SK-N-SH (cell line): ENCODE measurements at regions not wholly inside any gene's neighbourhood (a gene's known extent, or its start where the extent isn't known, plus 50 kb on each side); places are given as distances from the start of the nearest gene placed in this dataset.

Experiments used
- CTCF ChIA-PET: fragments of 300-600, 350-600 bp; formaldehyde crosslinking; extraction: SDS; loops from one replicate; lab custom pipeline; 2021; lab: Yijun Ruan, JAX
- POLR2A ChIA-PET: fragments of 350-600 bp; sonication (Branson Sonifier 250); formaldehyde crosslinking; extraction: SDS; loops from one replicate; lab custom pipeline; 2020; ENCODE audit warnings: antibody characterized with exemption, inconsistent platforms; lab: Yijun Ruan, JAX
- DNase-seq: peaks from one replicate; pipeline ENCODE4 v3.0.0; 2012
- H2AFZ ChIP-seq: fragments of 200-600 bp; sonication (generic); 2 replicates; pipeline ENCODE4 v1.8.1; 2016; ENCODE audit warnings: antibody characterized with exemption, mild to moderate bottlenecking, low read depth
- H3F3A ChIP-seq: fragments of 200-600 bp; sonication (generic); replicated peaks from 2 replicates; pipeline ENCODE3; 2016; ENCODE audit warnings: antibody characterized with exemption, mild to moderate bottlenecking; ENCODE audit not compliant: insufficient read depth
- H3K27ac ChIP-seq, 2 experiments: fragments of 200-500 bp in 1 of 2; fragments of 200-600 bp in 1 of 2; sonication (Bioruptor generic) in 1 of 2; sonication (generic), shearing (Covaris generic) in 1 of 2; 2 replicates each; pipeline versions ENCODE4 v1.5.1 to v1.6.1; 2014 to 2016; ENCODE audit warnings: low read depth in 2 of 2, inconsistent platforms in 1 of 2, low read length in 1 of 2, mild to moderate bottlenecking in 1 of 2, mixed read lengths in 1 of 2
- H3K27me3 ChIP-seq: fragments of 200-600 bp; sonication (generic), shearing (Covaris generic); 2 replicates; pipeline ENCODE4 v1.6.1; 2016; ENCODE audit warnings: mixed run types; ENCODE audit not compliant: insufficient read depth
- H3K36me3 ChIP-seq, 2 experiments: fragments of 200-500 bp in 1 of 2; fragments of 200-600 bp in 1 of 2; sonication (Bioruptor generic) in 1 of 2; sonication (generic) in 1 of 2; replicated peaks in 1 of 2; 2 replicates each; pipeline versions ENCODE3 to v1.5.1; 2014 to 2016; ENCODE audit warnings: low read length in 1 of 2, mild to moderate bottlenecking in 1 of 2; ENCODE audit not compliant: insufficient read depth in 2 of 2, control insufficient read depth in 1 of 2
- H3K4me1 ChIP-seq, 2 experiments: fragments of 200-500 bp in 1 of 2; fragments of 200-600 bp in 1 of 2; sonication (Bioruptor generic) in 1 of 2; sonication (generic), shearing (Covaris generic) in 1 of 2; 2 replicates each; pipeline versions ENCODE4 v1.5.1 to v1.6.1; 2014 to 2016; ENCODE audit warnings: low read depth in 1 of 2, low read length in 1 of 2, mixed run types in 1 of 2; ENCODE audit not compliant: insufficient read depth in 2 of 2, control insufficient read depth in 1 of 2
- H3K4me2 ChIP-seq: fragments of 200-600 bp; sonication (generic), shearing (Covaris generic); 2 replicates; pipeline ENCODE4 v1.6.1; 2017; ENCODE audit warnings: mixed run types
- H3K4me3 ChIP-seq, 2 experiments: fragments of 200-500 bp in 1 of 2; fragments of 200-600 bp in 1 of 2; sonication (Bioruptor generic) in 1 of 2; sonication (generic), shearing (Covaris generic) in 1 of 2; 2 replicates each; pipeline versions ENCODE4 v1.5.1 to v1.8.1; 2014 to 2016; ENCODE audit warnings: low read depth in 2 of 2, inconsistent platforms in 1 of 2, low read length in 1 of 2, mild to moderate bottlenecking in 1 of 2, mixed read lengths in 1 of 2, moderate library complexity in 1 of 2
- H3K79me2 ChIP-seq: fragments of 200-600 bp; sonication (generic); 2 replicates; pipeline ENCODE4 v1.8.1; 2017; ENCODE audit warnings: mild to moderate bottlenecking; ENCODE audit not compliant: insufficient read depth
- H3K9ac ChIP-seq: fragments of 200-600 bp; sonication (generic); 2 replicates; pipeline ENCODE4 v1.6.1; 2017; ENCODE audit warnings: mixed run types
- H3K9me2 ChIP-seq: fragments of 200-600 bp; sonication (generic); 2 replicates; pipeline ENCODE4 v1.6.1; 2017; ENCODE audit warnings: mixed run types
- H3K9me3 ChIP-seq: fragments of 200-600 bp; sonication (generic); 2 replicates; pipeline ENCODE4 v1.6.1; 2017; ENCODE audit warnings: mixed run types, mild to moderate bottlenecking, moderate library complexity
- H4K20me1 ChIP-seq: fragments of 200-600 bp; sonication (generic); 2 replicates; pipeline ENCODE4 v1.6.1; 2017; ENCODE audit warnings: mild to moderate bottlenecking, mixed run types; ENCODE audit not compliant: insufficient read depth
- CHD2 ChIP-seq: fragments of 150-350 bp; IDR thresholded peaks from 2 replicates; pipeline ENCODE4 v1.6.1; 2018; ENCODE audit warnings: low read length; ENCODE audit not compliant: partially characterized antibody
- ELF1 ChIP-seq: IDR thresholded peaks from 2 replicates; pipeline ENCODE4 v1.4.0; 2012
- EP300 ChIP-seq, 2 experiments: IDR thresholded peaks; 2 replicates each; pipeline versions ENCODE4 v1.4.0 to v1.6.1; 2012; ENCODE audit warnings: borderline replicate concordance in 1 of 2, low read depth in 1 of 2, low read length in 1 of 2
- EZH2phosphoT487 ChIP-seq: fragments of 200-600 bp; sonication (generic); IDR thresholded peaks from 2 replicates; pipeline ENCODE4 v1.6.1; 2017; ENCODE audit warnings: low read depth, mixed run types, mild to moderate bottlenecking, antibody characterized with exemption, moderate library complexity, borderline replicate concordance
- FOXJ3 ChIP-seq: sonication (generic); formaldehyde crosslinking; IDR thresholded peaks from 2 replicates; pipeline ENCODE4 v1.5.1; 2020; ENCODE audit warnings: mild to moderate bottlenecking, missing genetic modification reagents
- FOXM1 ChIP-seq: IDR thresholded peaks from 2 replicates; pipeline ENCODE4 v1.4.0; 2012; ENCODE audit warnings: low read depth, mild to moderate bottlenecking
- MEF2A ChIP-seq: IDR thresholded peaks from 2 replicates; pipeline ENCODE4 v1.4.0; 2012; ENCODE audit warnings: low read depth, borderline replicate concordance
- MXI1 ChIP-seq: IDR thresholded peaks from 2 replicates; pipeline ENCODE4 v1.6.1; 2012; ENCODE audit warnings: mild to moderate bottlenecking, low read depth, low read length, improper control_type of control experiment
- NFIC ChIP-seq: IDR thresholded peaks from 2 replicates; pipeline ENCODE4 v1.4.0; 2012; ENCODE audit warnings: borderline replicate concordance
- NRF1 ChIP-seq: IDR thresholded peaks from 2 replicates; pipeline ENCODE4 v1.6.1; 2012; ENCODE audit warnings: low read depth, mild to moderate bottlenecking, low read length
- POLR2AphosphoS5 ChIP-seq: IDR thresholded peaks from 2 replicates; pipeline ENCODE4 v1.6.1; 2012; ENCODE audit warnings: low read depth, low read length
- TAF1 ChIP-seq: IDR thresholded peaks from 2 replicates; pipeline ENCODE4 v1.6.1; 2012; ENCODE audit warnings: low read depth, mild to moderate bottlenecking, low read length, moderate library complexity, borderline replicate concordance
- TEAD4 ChIP-seq: IDR thresholded peaks from 2 replicates; pipeline ENCODE4 v1.4.0; 2012; ENCODE audit warnings: mild to moderate bottlenecking, borderline replicate concordance; ENCODE audit not compliant: insufficient read depth
- WGBS: methylation state at CpG from one replicate; pipeline ENCODE4 v1.1.6; 2017; ENCODE audit warnings: low lambda C conversion rate; 5-methylcytosine and 5-hydroxymethylcytosine counted together
- TF ChIP-seq, protein P1 (sequence below): fragments of 200-600 bp; sonication (generic); IDR thresholded peaks from 2 replicates; pipeline ENCODE4 v1.6.1; 2017; ENCODE audit warnings: antibody characterized with exemption, mild to moderate bottlenecking, moderate library complexity
- TF ChIP-seq, protein P2 (sequence below): IDR thresholded peaks from 2 replicates; pipeline ENCODE4 v1.4.0; 2012; ENCODE audit warnings: low read depth, borderline replicate concordance
- TF ChIP-seq, protein P3 (sequence below): fragments of 150-350 bp; IDR thresholded peaks from 2 replicates; pipeline ENCODE4 v1.6.1; 2017; ENCODE audit warnings: antibody characterized with exemption, low read length, low read depth, borderline replicate concordance
- TF ChIP-seq, protein P4 (sequence below): fragments of 150-350 bp; IDR thresholded peaks from 2 replicates; pipeline ENCODE4 v1.6.1; 2016; ENCODE audit warnings: mild to moderate bottlenecking, low read depth, low read length

DNA sequence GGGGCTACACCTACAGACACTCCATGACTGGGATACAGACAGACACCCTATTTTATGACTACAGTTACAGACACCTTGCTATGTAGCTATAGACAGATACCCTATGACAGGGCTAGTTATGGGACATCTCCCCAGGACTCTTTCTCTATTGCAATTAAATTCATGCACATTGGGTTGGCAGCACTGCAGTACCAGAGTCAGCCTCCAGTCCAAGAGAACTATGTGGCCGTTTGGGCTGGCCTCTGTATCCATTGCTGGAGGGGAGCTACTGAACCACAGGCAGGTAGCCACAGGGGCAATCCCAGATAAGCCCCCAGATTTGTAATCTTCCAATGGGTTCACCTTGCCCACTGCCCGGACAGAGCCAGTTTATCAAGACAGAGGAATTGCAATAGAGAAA, 108.4 kb upstream of the SPATA16 start:
- TF ChIP-seq, protein P1, sequence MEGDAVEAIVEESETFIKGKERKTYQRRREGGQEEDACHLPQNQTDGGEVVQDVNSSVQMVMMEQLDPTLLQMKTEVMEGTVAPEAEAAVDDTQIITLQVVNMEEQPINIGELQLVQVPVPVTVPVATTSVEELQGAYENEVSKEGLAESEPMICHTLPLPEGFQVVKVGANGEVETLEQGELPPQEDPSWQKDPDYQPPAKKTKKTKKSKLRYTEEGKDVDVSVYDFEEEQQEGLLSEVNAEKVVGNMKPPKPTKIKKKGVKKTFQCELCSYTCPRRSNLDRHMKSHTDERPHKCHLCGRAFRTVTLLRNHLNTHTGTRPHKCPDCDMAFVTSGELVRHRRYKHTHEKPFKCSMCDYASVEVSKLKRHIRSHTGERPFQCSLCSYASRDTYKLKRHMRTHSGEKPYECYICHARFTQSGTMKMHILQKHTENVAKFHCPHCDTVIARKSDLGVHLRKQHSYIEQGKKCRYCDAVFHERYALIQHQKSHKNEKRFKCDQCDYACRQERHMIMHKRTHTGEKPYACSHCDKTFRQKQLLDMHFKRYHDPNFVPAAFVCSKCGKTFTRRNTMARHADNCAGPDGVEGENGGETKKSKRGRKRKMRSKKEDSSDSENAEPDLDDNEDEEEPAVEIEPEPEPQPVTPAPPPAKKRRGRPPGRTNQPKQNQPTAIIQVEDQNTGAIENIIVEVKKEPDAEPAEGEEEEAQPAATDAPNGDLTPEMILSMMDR = peak; percentile 7; the same call in 1 of the 2 replicates
- TF ChIP-seq MEF2A = no peak
- TF ChIP-seq, all 33 proteins: peak for 1
- no peak for DNase-seq

DNA sequence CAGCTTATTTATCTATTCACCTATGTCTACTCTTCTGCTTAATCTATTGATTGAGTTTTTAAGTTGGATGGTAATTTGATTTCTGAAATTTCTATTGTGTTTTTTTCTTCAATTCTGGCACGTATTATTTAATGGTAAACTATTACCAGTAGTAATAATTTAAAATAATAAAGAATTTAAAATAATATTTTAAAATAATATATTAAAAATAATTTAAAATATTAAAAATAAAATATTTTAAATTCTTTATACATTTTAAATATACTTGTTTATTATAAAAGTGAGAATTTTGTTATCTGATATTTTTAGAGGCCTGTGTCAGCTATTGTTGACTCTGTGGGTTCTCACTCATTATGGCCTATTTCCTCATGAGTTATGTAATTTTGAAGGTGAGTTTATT, 100.7 kb upstream of the SPATA16 start:
- no peak overlapping the region for H3K4me2 ChIP-seq
- no peak for DNase-seq
- no peaks in the 10 kb centered on the region for H3K36me3 ChIP-seq
- no peak overlapping the region for H3K27ac ChIP-seq
- no peaks in the 10 kb centered on the region for H3K4me1 ChIP-seq
- no peak overlapping the region for H3K4me3 ChIP-seq
- TF ChIP-seq, protein P1 = no peak
- TF ChIP-seq MXI1 (no peak), FOXJ3 (no peak), FOXM1 (no peak), TEAD4 (no peak), TAF1 (no peak), NFIC (no peak), POLR2AphosphoS5 (no peak), ELF1 (no peak), CHD2 (no peak), NRF1 (no peak), MEF2A (no peak), EZH2phosphoT487 (no peak), EP300 (IDR thresholded peaks at IDR 0.05; ENCODE audit: borderline replicate concordance in 1 of 2, low read depth in 1 of 2, low read length in 1 of 2) (no peak)
- TF ChIP-seq, protein P2, sequence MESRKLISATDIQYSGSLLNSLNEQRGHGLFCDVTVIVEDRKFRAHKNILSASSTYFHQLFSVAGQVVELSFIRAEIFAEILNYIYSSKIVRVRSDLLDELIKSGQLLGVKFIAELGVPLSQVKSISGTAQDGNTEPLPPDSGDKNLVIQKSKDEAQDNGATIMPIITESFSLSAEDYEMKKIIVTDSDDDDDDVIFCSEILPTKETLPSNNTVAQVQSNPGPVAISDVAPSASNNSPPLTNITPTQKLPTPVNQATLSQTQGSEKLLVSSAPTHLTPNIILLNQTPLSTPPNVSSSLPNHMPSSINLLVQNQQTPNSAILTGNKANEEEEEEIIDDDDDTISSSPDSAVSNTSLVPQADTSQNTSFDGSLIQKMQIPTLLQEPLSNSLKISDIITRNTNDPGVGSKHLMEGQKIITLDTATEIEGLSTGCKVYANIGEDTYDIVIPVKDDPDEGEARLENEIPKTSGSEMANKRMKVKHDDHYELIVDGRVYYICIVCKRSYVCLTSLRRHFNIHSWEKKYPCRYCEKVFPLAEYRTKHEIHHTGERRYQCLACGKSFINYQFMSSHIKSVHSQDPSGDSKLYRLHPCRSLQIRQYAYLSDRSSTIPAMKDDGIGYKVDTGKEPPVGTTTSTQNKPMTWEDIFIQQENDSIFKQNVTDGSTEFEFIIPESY = no peak
- TF ChIP-seq, protein P3, sequence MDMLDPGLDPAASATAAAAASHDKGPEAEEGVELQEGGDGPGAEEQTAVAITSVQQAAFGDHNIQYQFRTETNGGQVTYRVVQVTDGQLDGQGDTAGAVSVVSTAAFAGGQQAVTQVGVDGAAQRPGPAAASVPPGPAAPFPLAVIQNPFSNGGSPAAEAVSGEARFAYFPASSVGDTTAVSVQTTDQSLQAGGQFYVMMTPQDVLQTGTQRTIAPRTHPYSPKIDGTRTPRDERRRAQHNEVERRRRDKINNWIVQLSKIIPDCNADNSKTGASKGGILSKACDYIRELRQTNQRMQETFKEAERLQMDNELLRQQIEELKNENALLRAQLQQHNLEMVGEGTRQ = no peak
- TF ChIP-seq, protein P4, sequence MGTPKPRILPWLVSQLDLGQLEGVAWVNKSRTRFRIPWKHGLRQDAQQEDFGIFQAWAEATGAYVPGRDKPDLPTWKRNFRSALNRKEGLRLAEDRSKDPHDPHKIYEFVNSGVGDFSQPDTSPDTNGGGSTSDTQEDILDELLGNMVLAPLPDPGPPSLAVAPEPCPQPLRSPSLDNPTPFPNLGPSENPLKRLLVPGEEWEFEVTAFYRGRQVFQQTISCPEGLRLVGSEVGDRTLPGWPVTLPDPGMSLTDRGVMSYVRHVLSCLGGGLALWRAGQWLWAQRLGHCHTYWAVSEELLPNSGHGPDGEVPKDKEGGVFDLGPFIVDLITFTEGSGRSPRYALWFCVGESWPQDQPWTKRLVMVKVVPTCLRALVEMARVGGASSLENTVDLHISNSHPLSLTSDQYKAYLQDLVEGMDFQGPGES = no peak
- no peaks in the 10 kb centered on the region for H3F3A ChIP-seq
- no peaks in the 10 kb centered on the region for H3K27me3 ChIP-seq
- no peak overlapping the region for H3K9ac ChIP-seq
- WGBS = 27% methylated on average over 1 of the region's 1 CpG
- CTCF ChIA-PET = no interaction called here
- no peaks in the 10 kb centered on the region for H3K9me3 ChIP-seq
- H3K79me2 ChIP-seq = no peaks in the 10 kb centered on the region
- POLR2A ChIA-PET = no interaction called here
- no peak overlapping the region for H2AFZ ChIP-seq
- H4K20me1 ChIP-seq = no peaks in the 10 kb centered on the region
- no peaks in the 10 kb centered on the region; the same call in 1 of the 2 replicates for H3K9me2 ChIP-seq

More for the DNA sequence above, 108.4 kb upstream of the SPATA16 start:
- H3K79me2 ChIP-seq = no peaks in the 10 kb centered on the region
- H4K20me1 ChIP-seq = no peaks in the 10 kb centered on the region
- WGBS = 58% methylated on average over 1 of the region's 2 CpGs
- H3K36me3 ChIP-seq = no peaks in the 10 kb centered on the region
- ChIA-PET CTCF (no interaction called here), POLR2A (no interaction called here)
- no peak overlapping the region for H3K27ac ChIP-seq
- no peaks in the 10 kb centered on the region for H3K9me3 ChIP-seq
- H3F3A ChIP-seq = no peaks in the 10 kb centered on the region
- H2AFZ ChIP-seq = no peak overlapping the region
- H3K4me1 ChIP-seq = no peaks in the 10 kb centered on the region
- no peaks in the 10 kb centered on the region for H3K9me2 ChIP-seq
- no peaks in the 10 kb centered on the region for H3K27me3 ChIP-seq
- no peak overlapping the region for H3K4me3 ChIP-seq
- no peak overlapping the region for H3K4me2 ChIP-seq
- no peak overlapping the region for H3K9ac ChIP-seq
